Mucosa of descending colon (tissue), 3 donors: ENCODE measurements at regions not wholly inside any gene's neighbourhood (a gene's known extent, or its start where the extent isn't known, plus 50 kb on each side); places are given as distances from the start of the nearest gene placed in this dataset.

Experiments used
- ATAC-seq: fragments of 200-7000 bp; cut with Tn5 transposase; one replicate; pipeline ENCODE4 v1.9.1; 2020; ENCODE audit warnings: mild to moderate bottlenecking, moderate library complexity
- DNase-seq, 3 donors: peaks; one replicate each; pipeline ENCODE4 v3.0.0-alpha.2; 2020
- H3K36me3 ChIP-seq: fragments of 200-600 bp; one replicate; pipeline ENCODE4 v1.8.0; 2021; ENCODE audit warnings: low read depth, mild to moderate bottlenecking
- H3K4me1 ChIP-seq: fragments of 200-600 bp; one replicate; pipeline ENCODE4 v1.8.0; 2021; ENCODE audit warnings: low read depth, mild to moderate bottlenecking
- H3K4me3 ChIP-seq: fragments of 200-600 bp; one replicate; pipeline ENCODE4 v1.8.0; 2021; ENCODE audit warnings: mild to moderate bottlenecking
- H3K9me3 ChIP-seq: fragments of 200-600 bp; one replicate; pipeline ENCODE4 v1.8.0; 2021; ENCODE audit warnings: mild to moderate bottlenecking
- CTCF ChIP-seq: fragments of 200-600 bp; IDR thresholded peaks from one replicate; pipeline ENCODE4 v1.8.0; 2022; ENCODE audit warnings: antibody characterized with exemption, mild to moderate bottlenecking
- intact Hi-C, 2 donors: fragments of 100-400 bp; cut with DNase I in 1 of 2; cut with micrococcal nuclease in 1 of 2; formaldehyde crosslinking; loops; one replicate each; pipeline versions ENCODE4 v1.11.0 to v1.11.1; 2022; cut with DNase I, micrococcal nuclease
- donor health status: DM: no; HTN: no; CAD: no; lungs with moderate emphysema.
- donor health status: DM: no; HTN: no; CAD: no.
- donor health status: DM: no; HTN: yes; CAD: no.

GRCh38 chr16:50956637-50957036 is 194.4 kb downstream of the SALL1 start:
- no peak for DNase-seq
- no peaks in the 10 kb centered on the region for H3K9me3 ChIP-seq
- H3K36me3 ChIP-seq = no peaks in the 10 kb centered on the region
- TF ChIP-seq CTCF = no peak
- H3K4me3 ChIP-seq = no peak overlapping the region
- H3K4me1 ChIP-seq = no peaks in the 10 kb centered on the region
- intact Hi-C loops = no loop called here
- ATAC-seq = no peak

- H3K4me3 ChIP-seq = no peak overlapping the region
- no peaks in the 10 kb centered on the region for H3K36me3 ChIP-seq
- ATAC-seq (no peak), DNase-seq (no peak)
- intact Hi-C loops = no loop called here
- no peaks in the 10 kb centered on the region for H3K4me1 ChIP-seq
- no peak for TF ChIP-seq CTCF
- no peaks in the 10 kb centered on the region for H3K9me3 ChIP-seq
Measured at GRCh38 chr16:50955311-50955710, 195.8 kb downstream of the SALL1 start.

- intact Hi-C loops = no loop called here
Measured at GRCh38 chr16:50954469-50954868, 196.6 kb downstream of the SALL1 start.

GRCh38 chr16:50953290-50953689 is 197.8 kb downstream of the SALL1 start:
- TF ChIP-seq CTCF = no peak
- intact Hi-C loops = no loop called here
- Histone ChIP-seq H3K36me3 (no peaks in the 10 kb centered on the region), H3K9me3 (no peaks in the 10 kb centered on the region), H3K4me1 (no peaks in the 10 kb centered on the region), H3K4me3 (no peak overlapping the region)
- ATAC-seq (no peak), DNase-seq (no peak)

More at GRCh38 chr16:50954469-50954868, 196.6 kb downstream of the SALL1 start:
- Histone ChIP-seq H3K36me3 (no peaks in the 10 kb centered on the region), H3K4me1 (no peaks in the 10 kb centered on the region), H3K4me3 (no peak overlapping the region), H3K9me3 (no peaks in the 10 kb centered on the region)
- DNase-seq (no peak), ATAC-seq (no peak)
- TF ChIP-seq CTCF = no peak

GRCh38 chr16:50950955-50951354 is 200.1 kb downstream of the SALL1 start:
- H3K9me3 ChIP-seq = no peaks in the 10 kb centered on the region
- no peak for DNase-seq
- no peak for ATAC-seq
- no peaks in the 10 kb centered on the region for H3K36me3 ChIP-seq
- no peak for TF ChIP-seq CTCF
- H3K4me1 ChIP-seq = no peaks in the 10 kb centered on the region
- intact Hi-C loops = no loop called here
- no peak overlapping the region for H3K4me3 ChIP-seq

GRCh38 chr16:50948268-50948930 is 202.7 kb downstream of the SALL1 start:
- intact Hi-C loops = no loop called here
- no peak overlapping the region for H3K4me3 ChIP-seq
- ATAC-seq (no peak), DNase-seq (no peak)
- H3K36me3 ChIP-seq = no peaks in the 10 kb centered on the region
- TF ChIP-seq CTCF = no peak
- no peaks in the 10 kb centered on the region for H3K4me1 ChIP-seq
- H3K9me3 ChIP-seq = no peaks in the 10 kb centered on the region
